IPS-NIHi11 (cell line): ENCODE measurements at regions not wholly inside any gene's neighbourhood (a gene's known extent, or its start where the extent isn't known, plus 50 kb on each side); places are given as distances from the start of the nearest gene placed in this dataset.
"Not testable (repeated sequence)": the region's sequence is repeated elsewhere in the genome, so short reads cannot be mapped to it uniquely, and the experiment has no call there.

Experiments
- DNase-seq: peaks from one replicate; pipeline ENCODE4 v3.0.0; 2012; ENCODE audit warnings: mixed read lengths, low spot score

DNA sequence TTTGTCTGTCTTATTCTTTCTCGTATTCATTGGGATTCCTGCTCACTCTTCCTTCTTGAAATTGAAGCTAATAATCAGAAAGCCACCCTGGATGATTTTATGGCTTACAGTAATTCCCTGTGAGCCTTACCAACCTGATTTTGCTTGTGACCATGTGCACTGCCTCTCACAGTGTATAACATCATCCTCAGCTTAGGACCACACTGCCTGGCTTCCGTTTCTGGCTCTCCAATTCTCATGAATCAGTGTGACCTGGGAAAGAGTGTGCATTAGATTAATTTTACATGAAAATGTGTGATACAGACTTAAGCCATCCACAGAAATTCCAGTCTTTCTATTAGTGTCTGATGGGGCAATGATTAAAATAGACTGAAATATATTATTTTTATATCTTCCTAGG lies 126.8 kb upstream of the DMRT1 start:
- no peak for DNase-seq

- no peak for DNase-seq
These were observed 126.2 kb upstream of the DMRT1 start for GRCh38 chr9:715300-715699.

DNA sequence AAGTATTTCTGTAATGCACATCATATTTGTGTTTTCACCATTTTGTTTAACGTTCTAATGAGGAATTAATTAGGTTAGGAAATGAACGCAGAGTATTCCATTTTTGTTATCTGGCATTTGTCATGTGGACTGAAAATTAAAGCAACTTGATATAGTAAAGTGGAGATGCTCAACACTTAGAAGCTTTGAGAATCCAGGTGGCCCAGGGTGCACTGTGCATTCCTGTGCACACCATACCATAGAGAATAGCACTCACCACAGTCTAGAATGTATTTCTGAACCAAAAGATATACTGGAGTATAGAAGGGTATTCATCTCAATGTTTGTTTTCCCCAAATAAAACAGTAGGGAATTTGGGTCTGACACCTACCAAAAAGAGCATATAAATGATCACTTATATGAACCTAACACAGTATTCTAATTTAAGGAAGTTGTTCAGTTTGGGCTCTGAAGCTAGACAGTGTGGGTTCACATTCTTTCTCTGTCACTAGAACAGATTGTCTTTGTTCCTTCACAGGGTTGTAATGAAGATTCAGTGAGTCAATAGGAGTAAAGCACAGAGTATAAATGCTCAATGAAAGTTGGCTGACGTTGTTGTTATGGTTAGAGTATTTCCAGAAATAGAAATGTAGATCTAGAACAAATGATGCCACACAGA lies 125.6 kb upstream of the DMRT1 start:
- no peak for DNase-seq

- no peak for DNase-seq
These were observed 123.8 kb upstream of the DMRT1 start for GRCh38 chr9:717722-718121.

GRCh38 chr9:720239-720881 lies 121.1 kb upstream of the DMRT1 start:
- no peak for DNase-seq

- no peak for DNase-seq
These were observed 119.0 kb upstream of the DMRT1 start for GRCh38 chr9:722388-722980.

DNA sequence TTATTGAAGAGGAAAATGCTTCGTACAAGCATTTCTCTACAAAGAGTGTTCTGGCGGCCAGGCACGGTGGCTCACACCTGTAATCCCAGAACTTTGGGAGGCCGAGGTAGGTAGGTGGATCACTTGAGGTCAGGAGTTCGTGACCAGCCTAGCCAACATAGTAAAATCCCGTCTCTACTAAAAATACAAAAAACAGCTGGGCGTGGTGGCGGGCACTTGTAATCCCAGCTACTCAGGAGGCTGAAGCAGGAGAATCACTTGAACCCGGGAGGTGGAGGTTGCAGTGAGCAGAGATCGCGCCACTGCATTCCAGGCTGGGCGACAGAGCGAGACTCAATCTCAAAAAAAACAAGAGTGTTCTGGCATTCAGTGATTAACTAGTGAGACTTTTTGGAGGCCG lies 117.0 kb upstream of the DMRT1 start:
- DNase-seq: not testable (repeated sequence)

DNA sequence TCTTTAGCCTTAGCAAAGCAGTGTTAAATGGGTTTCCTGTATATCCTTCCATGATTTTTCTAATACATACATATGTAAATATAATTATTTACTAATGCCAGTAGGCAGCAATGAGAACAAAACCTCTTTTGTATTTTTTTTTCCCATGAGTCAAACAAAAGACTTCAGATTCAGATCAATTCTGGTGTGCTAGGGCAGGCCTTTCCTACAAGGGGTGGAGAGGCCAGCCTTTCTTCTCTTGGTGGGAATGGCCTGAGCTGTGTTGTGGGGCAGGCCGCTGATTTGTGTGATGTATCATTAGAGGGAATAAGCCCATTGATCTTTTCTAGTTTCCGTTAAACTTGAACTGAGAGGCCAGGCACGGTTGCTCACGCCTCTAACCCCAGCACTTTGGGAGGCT lies 115.5 kb upstream of the DMRT1 start:
- no peak for DNase-seq

DNA sequence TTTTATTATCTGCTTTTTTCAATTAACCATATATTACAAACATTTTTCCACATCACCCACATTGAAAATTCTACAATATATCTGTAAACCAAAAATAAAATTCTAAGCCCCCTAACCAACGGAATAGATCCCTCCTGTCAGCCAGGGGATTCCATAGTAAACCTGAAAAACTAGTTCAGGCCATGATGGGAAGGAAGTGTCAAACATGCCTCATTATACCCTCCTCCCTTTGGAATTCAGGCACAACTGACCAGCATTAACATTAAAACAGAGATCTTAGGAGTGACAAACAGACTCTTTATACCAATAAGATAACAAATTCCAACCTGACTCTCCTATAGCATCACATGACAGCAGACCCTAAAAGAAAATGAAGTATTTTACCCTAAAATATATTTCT lies 113.7 kb upstream of the DMRT1 start:
- peak; percentile 20 for DNase-seq

GRCh38 chr9:728535-728934 lies 113.0 kb upstream of the DMRT1 start:
- DNase-seq: no peak

GRCh38 chr9:731474-731873 lies 110.0 kb upstream of the DMRT1 start:
- DNase-seq: no peak

- DNase-seq: no peak
These were observed 106.5 kb upstream of the DMRT1 start for GRCh38 chr9:734831-735511.

GRCh38 chr9:737400-738120 lies 103.9 kb upstream of the DMRT1 start:
- DNase-seq: no peak

GRCh38 chr9:738209-738915 lies 103.1 kb upstream of the DMRT1 start:
- no peak for DNase-seq

DNA sequence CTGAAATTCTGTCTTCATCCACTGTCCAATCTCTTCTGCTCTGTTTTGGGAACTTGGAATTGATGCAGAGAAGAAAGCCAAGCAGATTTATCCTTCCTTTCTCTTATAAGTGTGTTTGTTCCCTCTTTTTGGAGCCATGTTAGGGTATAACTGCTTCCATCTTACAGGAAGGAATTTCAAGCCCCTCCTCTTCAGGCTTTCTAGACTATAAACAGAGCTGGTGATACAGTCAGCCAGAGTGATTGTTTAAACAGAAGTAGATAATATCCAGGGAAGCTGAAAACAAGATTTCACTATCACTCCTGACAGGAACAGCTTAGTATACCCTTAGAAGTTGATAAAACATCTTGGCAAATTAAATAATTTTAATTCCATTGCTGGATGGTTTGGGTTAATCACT lies 102.1 kb upstream of the DMRT1 start:
- DNase-seq: no peak

DNA sequence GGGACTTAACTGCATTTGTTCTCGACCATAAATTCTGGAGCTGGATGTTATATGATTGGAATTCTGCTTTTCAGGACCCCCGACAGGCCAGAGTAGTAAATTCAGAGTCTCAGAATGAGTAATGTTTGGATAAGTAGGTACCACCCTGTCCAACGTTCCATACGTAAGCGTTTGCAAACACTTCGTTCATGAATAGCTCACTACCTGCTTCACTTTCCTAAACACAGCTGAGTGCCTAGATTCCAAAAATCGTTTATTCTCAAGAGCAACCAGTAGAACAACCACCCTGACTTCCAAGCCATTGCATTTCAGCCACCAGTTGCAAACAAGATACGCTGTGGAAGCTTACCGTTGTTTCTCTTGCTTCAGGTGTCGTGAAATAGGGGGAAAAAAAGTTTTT lies 101.3 kb upstream of the DMRT1 start:
- no peak for DNase-seq

DNA sequence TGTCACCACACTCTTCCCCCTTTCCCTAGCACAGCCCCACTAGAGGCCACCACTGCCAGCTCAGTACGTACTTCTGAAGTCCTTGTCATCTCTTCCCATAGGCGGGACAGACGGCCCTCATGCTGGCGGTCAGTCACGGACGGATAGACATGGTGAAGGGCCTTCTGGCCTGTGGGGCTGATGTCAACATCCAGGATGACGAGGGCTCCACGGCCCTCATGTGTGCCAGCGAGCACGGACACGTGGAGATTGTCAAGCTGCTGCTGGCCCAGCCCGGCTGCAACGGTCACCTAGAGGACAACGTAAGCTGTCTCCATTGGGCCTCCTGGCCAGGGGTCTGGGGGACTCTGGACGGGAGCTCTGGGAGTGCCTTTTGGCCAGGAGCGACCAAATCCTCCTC lies 99.4 kb upstream of the DMRT1 start:
- DNase-seq: no peak

GRCh38 chr9:742914-743589 lies 98.4 kb upstream of the DMRT1 start:
- no peak for DNase-seq

DNA sequence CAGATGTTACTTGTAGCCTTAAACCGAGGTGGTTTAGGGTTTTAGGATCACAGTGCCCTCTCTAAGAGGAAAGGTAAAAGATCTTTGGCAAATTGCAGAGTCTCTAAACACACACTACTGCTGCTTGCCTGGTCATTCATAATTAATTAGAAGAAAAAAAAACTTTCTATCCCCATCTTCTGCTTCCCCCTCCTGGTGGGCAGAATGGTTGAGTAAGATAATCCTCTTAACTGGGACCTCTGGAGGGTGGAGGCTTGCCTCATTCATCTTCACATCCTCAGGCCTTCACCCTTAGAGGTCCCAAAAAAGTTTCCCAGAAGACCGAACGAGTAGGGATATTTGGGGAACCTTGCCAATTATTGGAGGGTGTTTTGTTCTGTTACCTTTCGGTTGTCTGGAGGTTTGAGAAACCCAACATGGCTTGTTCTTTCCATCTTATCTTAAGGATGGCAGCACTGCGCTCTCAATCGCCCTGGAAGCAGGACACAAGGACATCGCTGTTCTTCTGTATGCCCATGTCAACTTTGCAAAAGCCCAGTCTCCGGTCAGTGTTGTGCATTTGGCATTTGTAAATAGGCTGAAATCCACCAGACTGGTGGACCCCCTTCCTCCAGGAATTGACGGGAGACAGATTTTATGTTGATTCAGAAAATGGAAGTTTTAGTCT lies 97.3 kb upstream of the DMRT1 start:
- no peak for DNase-seq

DNA sequence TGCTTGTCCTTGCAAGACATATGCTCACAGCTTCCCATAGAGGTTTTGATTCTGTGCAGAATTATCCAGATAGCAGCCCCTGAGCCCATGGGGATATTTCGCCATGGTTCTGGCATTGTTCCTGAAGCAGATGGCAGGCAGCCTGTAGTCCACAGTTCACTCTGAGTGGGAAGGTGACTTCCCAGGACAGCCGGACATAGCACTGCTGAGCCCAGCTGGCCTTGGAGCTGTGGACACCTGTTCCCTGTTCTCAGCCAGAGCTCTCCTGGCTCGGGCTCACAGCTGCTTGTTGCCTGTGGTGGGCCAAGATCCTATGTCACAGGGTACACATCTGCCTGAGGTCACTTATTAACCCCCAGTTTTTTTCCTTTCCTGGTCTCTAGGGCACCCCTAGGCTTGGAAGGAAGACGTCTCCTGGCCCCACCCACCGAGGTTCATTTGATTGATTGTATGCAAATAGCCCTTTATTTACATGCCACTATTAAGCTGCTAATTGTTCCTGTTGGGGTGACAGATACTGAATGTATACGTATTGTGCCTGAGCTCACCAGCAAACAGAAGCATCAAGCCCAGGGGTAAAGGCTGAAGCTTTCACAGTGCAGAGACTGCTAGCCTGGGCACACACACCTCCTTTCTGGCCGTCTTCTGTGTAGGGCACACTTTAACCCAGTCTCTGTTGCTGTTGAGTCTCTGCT lies 96.6 kb upstream of the DMRT1 start:
- DNase-seq: no peak
